GM23338 (cell line): ENCODE measurements at regions not wholly inside any gene's neighbourhood (a gene's known extent, or its start where the extent isn't known, plus 50 kb on each side); places are given as distances from the start of the nearest gene placed in this dataset.

Source experiments
- ATAC-seq: fragments of 200-7000 bp; cut with Tn5 transposase; 3 replicates; pipeline ENCODE4 v1.9.1; 2020
- DNase-seq: peaks from one replicate; pipeline ENCODE4 v3.0.0-alpha.2; 2015; ENCODE audit warnings: low spot score
- H2AFZ ChIP-seq: fragments of 200-600 bp; sonication (generic); 2 replicates; pipeline ENCODE4 v1.8.0; 2016; ENCODE audit warnings: antibody characterized with exemption, mild to moderate bottlenecking, moderate library complexity
- H3F3A ChIP-seq: fragments of 200-600 bp; sonication (generic); replicated peaks from 2 replicates; pipeline ENCODE4 v1.8.0; 2017; ENCODE audit warnings: antibody characterized with exemption, mixed run types, low read depth
- H3K27ac ChIP-seq: fragments of 200-600 bp; sonication (generic); 2 replicates; pipeline ENCODE4 v1.6.1; 2016; ENCODE audit warnings: low read depth
- H3K27me3 ChIP-seq: fragments of 200-600 bp; sonication (generic); 2 replicates; pipeline ENCODE4 v1.8.0; 2016; ENCODE audit warnings: mild to moderate bottlenecking, mixed run types, moderate library complexity; ENCODE audit not compliant: insufficient read depth
- H3K36me3 ChIP-seq: fragments of 200-600 bp; sonication (generic); 2 replicates; pipeline ENCODE4 v1.8.0; 2016; ENCODE audit warnings: mild to moderate bottlenecking; ENCODE audit not compliant: insufficient read depth
- H3K4me1 ChIP-seq: fragments of 200-600 bp; sonication (generic); 2 replicates; pipeline ENCODE4 v1.8.0; 2016; ENCODE audit warnings: mild to moderate bottlenecking, moderate library complexity; ENCODE audit not compliant: insufficient read depth
- H3K4me2 ChIP-seq: fragments of 200-600 bp; sonication (generic); 2 replicates; pipeline ENCODE4 v1.7.1; 2017; ENCODE audit warnings: mixed run types
- H3K4me3 ChIP-seq: fragments of 200-600 bp; sonication (generic); 2 replicates; pipeline ENCODE4 v1.6.1; 2016; ENCODE audit warnings: mixed run types
- H3K79me2 ChIP-seq: fragments of 200-600 bp; sonication (generic); replicated peaks from 2 replicates; pipeline ENCODE4 v1.8.0; 2017; ENCODE audit warnings: mild to moderate bottlenecking; ENCODE audit not compliant: insufficient read depth
- H3K9me2 ChIP-seq: fragments of 200-600 bp; sonication (generic); 2 replicates; pipeline ENCODE4 v1.8.0; 2017; ENCODE audit not compliant: insufficient read depth
- H4K20me1 ChIP-seq: fragments of 200-600 bp; sonication (generic); replicated peaks from 2 replicates; pipeline ENCODE4 v1.8.0; 2017; ENCODE audit warnings: mild to moderate bottlenecking; ENCODE audit not compliant: insufficient read depth
- H3K27ac Mint-ChIP-seq: 2 replicates; pipeline ENCODE4 v1.8.0; 2020; ENCODE audit warnings: inconsistent platforms, mild to moderate bottlenecking, moderate library complexity, mixed read lengths
- H3K27me3 Mint-ChIP-seq: 3 replicates; pipeline ENCODE4 v1.8.0; 2022; ENCODE audit warnings: low read depth, mild to moderate bottlenecking, moderate library complexity, mixed read lengths, inconsistent platforms; ENCODE audit not compliant: insufficient read depth, poor library complexity
- H3K36me3 Mint-ChIP-seq: 3 replicates; pipeline ENCODE4 v1.8.0; 2021; ENCODE audit warnings: low read depth, mild to moderate bottlenecking, inconsistent platforms, moderate library complexity, mixed read lengths
- H3K4me1 Mint-ChIP-seq: 3 replicates; pipeline ENCODE4 v1.8.0; 2020; ENCODE audit warnings: mild to moderate bottlenecking, inconsistent platforms, mixed read lengths
- H3K4me3 Mint-ChIP-seq: 3 replicates; pipeline ENCODE4 v1.8.0; 2021; ENCODE audit warnings: moderate library complexity, mild to moderate bottlenecking, inconsistent platforms, mixed read lengths
- H3K9me3 Mint-ChIP-seq: 3 replicates; pipeline ENCODE4 v1.8.0; 2020; ENCODE audit warnings: moderate library complexity, mild to moderate bottlenecking, inconsistent platforms, mixed read lengths
- CREB1 ChIP-seq: fragments of 250-450 bp; sonication (Bioruptor Pico); IDR thresholded peaks from 2 replicates; pipeline ENCODE4 v1.5.0; 2020; ENCODE audit warnings: low read depth, mild to moderate bottlenecking, moderate library complexity
- EZH2 ChIP-seq: fragments of 200-600 bp; sonication (generic); IDR thresholded peaks from one replicate; pipeline ENCODE4 v1.8.0; 2017; ENCODE audit warnings: antibody characterized with exemption, mild to moderate bottlenecking, low read depth; ENCODE audit not compliant: unreplicated experiment
- EZH2phosphoT487 ChIP-seq: fragments of 200-600 bp; sonication (generic); IDR thresholded peaks from one replicate; pipeline ENCODE4 v1.8.1; 2018; ENCODE audit warnings: antibody characterized with exemption; ENCODE audit not compliant: unreplicated experiment
- JUNB ChIP-seq: IDR thresholded peaks from one replicate; pipeline ENCODE4 v1.6.1; 2016; ENCODE audit warnings: antibody characterized with exemption; ENCODE audit not compliant: unreplicated experiment
- NANOG ChIP-seq: IDR thresholded peaks from 2 replicates; pipeline ENCODE4 v1.6.1; 2016; ENCODE audit warnings: antibody characterized with exemption, borderline replicate concordance
- POLR2AphosphoS5 ChIP-seq: IDR thresholded peaks from 2 replicates; pipeline ENCODE4 v1.6.1; 2016; ENCODE audit warnings: antibody characterized with exemption, low read depth
- STAT1 ChIP-seq: IDR thresholded peaks from one replicate; pipeline ENCODE4 v1.6.1; 2016; ENCODE audit warnings: antibody characterized with exemption; ENCODE audit not compliant: unreplicated experiment
- ZNF114 ChIP-seq: fragments of 250-450 bp; sonication (Bioruptor Pico); IDR thresholded peaks from 2 replicates; pipeline ENCODE4 v1.5.0; 2020; ENCODE audit warnings: mild to moderate bottlenecking, moderate library complexity
- ZNF331 ChIP-seq: fragments of 250-450 bp; sonication (Bioruptor Pico); IDR thresholded peaks from 2 replicates; pipeline ENCODE4 v1.5.0; 2020; ENCODE audit warnings: low read depth, mild to moderate bottlenecking, moderate library complexity
- TF ChIP-seq, protein P1 (sequence below), 2 experiments: fragments of 200-600 bp in 1 of 2; sonication (generic) in 1 of 2; conservative IDR thresholded peaks; 2 replicates each; pipeline versions ENCODE4 v1.5.1 to v1.6.1; 2016 to 2017; ENCODE audit warnings: antibody characterized with exemption in 2 of 2, low read depth in 2 of 2, mild to moderate bottlenecking in 2 of 2, moderate library complexity in 1 of 2
- TF ChIP-seq, protein P2 (sequence below): IDR thresholded peaks from 2 replicates; pipeline ENCODE4 v1.6.1; 2016; ENCODE audit warnings: antibody characterized with exemption
- TF ChIP-seq, protein P3 (sequence below): fragments of 250-450 bp; sonication (Bioruptor Pico); IDR thresholded peaks from 2 replicates; pipeline ENCODE4 v1.5.0; 2020; ENCODE audit warnings: mild to moderate bottlenecking, moderate library complexity
- TF ChIP-seq, protein P4 (sequence below): IDR thresholded peaks from one replicate; pipeline ENCODE4 v1.6.1; 2018; ENCODE audit warnings: antibody characterized with exemption; ENCODE audit not compliant: unreplicated experiment

DNA sequence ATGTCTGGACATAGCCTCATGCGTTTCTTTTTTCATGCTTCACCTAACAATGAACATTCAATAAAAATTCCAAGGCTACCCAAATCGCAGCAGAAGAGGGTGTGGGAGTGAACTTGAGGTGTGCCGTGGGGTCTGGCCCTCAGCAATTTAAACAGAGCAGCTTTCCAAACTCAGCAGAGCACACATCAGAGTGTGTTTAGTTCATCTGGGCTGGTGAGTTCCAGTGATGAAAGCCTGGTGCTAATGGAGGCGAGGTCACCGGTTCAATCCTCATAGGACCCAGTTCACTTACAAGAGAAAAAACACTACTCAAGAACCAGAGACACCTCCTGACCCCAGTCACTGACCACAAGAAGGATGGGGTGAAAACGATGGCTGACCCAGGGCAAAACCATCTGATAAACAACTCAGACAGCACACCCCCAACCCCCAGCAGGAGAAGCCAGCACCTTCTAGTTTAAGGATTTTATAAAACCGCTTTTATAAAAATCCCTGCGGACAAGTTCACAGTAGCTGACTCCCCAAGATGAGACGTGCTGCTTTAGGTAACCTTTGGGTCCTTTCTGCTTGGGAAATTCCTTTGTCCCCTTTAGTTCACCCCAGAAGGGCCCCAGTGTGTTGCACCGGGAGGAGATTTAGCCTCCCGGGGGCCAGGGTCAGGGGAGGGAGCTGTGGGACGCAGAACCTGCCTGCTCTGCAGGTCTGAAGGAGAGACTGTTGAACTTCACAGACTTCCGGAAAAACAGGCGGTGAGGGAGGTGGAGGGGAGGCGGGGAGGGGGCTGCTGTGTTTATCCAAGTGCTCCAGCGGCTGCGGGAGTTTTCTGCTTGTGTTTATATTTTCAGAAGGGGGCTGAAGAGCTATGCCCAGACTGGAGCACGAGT lies 152.7 kb upstream of the SOX11 start:
- Histone ChIP-seq H3K4me1 (0 out of 2 replicates have a peak, but pooled peaks cover 3% of the 10 kb centered on the region), H3K79me2 (no peaks in the 10 kb centered on the region), H3K36me3 (0 out of 2 replicates have a peak, but pooled peaks cover 7% of the 10 kb centered on the region), H3F3A (no peaks in the 10 kb centered on the region), H3K27me3 (no peaks in the 10 kb centered on the region), H2AFZ (peak overlapping the region; percentile 63), H3K4me2 (peak overlapping the region; percentile 64), H3K27ac (no peak overlapping the region), H3K9me2 (0 out of 2 replicates have a peak, but pooled peaks cover 3% of the 10 kb centered on the region), H3K4me3 (no peak overlapping the region), H4K20me1 (no peaks in the 10 kb centered on the region)
- peaks cover 22% of the 10 kb centered on the region for H3K36me3 Mint-ChIP-seq
- no peak for TF ChIP-seq ZNF114
- TF ChIP-seq, protein P1, sequence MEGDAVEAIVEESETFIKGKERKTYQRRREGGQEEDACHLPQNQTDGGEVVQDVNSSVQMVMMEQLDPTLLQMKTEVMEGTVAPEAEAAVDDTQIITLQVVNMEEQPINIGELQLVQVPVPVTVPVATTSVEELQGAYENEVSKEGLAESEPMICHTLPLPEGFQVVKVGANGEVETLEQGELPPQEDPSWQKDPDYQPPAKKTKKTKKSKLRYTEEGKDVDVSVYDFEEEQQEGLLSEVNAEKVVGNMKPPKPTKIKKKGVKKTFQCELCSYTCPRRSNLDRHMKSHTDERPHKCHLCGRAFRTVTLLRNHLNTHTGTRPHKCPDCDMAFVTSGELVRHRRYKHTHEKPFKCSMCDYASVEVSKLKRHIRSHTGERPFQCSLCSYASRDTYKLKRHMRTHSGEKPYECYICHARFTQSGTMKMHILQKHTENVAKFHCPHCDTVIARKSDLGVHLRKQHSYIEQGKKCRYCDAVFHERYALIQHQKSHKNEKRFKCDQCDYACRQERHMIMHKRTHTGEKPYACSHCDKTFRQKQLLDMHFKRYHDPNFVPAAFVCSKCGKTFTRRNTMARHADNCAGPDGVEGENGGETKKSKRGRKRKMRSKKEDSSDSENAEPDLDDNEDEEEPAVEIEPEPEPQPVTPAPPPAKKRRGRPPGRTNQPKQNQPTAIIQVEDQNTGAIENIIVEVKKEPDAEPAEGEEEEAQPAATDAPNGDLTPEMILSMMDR (conservative IDR thresholded peaks at IDR 0.05; ENCODE audit: low read depth in 2 of 2): no peak
- TF ChIP-seq STAT1: no peak
- no peak for TF ChIP-seq POLR2AphosphoS5
- no peak for TF ChIP-seq JUNB
- TF ChIP-seq, protein P2, sequence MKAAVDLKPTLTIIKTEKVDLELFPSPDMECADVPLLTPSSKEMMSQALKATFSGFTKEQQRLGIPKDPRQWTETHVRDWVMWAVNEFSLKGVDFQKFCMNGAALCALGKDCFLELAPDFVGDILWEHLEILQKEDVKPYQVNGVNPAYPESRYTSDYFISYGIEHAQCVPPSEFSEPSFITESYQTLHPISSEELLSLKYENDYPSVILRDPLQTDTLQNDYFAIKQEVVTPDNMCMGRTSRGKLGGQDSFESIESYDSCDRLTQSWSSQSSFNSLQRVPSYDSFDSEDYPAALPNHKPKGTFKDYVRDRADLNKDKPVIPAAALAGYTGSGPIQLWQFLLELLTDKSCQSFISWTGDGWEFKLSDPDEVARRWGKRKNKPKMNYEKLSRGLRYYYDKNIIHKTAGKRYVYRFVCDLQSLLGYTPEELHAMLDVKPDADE: no peak
- TF ChIP-seq, protein P3, sequence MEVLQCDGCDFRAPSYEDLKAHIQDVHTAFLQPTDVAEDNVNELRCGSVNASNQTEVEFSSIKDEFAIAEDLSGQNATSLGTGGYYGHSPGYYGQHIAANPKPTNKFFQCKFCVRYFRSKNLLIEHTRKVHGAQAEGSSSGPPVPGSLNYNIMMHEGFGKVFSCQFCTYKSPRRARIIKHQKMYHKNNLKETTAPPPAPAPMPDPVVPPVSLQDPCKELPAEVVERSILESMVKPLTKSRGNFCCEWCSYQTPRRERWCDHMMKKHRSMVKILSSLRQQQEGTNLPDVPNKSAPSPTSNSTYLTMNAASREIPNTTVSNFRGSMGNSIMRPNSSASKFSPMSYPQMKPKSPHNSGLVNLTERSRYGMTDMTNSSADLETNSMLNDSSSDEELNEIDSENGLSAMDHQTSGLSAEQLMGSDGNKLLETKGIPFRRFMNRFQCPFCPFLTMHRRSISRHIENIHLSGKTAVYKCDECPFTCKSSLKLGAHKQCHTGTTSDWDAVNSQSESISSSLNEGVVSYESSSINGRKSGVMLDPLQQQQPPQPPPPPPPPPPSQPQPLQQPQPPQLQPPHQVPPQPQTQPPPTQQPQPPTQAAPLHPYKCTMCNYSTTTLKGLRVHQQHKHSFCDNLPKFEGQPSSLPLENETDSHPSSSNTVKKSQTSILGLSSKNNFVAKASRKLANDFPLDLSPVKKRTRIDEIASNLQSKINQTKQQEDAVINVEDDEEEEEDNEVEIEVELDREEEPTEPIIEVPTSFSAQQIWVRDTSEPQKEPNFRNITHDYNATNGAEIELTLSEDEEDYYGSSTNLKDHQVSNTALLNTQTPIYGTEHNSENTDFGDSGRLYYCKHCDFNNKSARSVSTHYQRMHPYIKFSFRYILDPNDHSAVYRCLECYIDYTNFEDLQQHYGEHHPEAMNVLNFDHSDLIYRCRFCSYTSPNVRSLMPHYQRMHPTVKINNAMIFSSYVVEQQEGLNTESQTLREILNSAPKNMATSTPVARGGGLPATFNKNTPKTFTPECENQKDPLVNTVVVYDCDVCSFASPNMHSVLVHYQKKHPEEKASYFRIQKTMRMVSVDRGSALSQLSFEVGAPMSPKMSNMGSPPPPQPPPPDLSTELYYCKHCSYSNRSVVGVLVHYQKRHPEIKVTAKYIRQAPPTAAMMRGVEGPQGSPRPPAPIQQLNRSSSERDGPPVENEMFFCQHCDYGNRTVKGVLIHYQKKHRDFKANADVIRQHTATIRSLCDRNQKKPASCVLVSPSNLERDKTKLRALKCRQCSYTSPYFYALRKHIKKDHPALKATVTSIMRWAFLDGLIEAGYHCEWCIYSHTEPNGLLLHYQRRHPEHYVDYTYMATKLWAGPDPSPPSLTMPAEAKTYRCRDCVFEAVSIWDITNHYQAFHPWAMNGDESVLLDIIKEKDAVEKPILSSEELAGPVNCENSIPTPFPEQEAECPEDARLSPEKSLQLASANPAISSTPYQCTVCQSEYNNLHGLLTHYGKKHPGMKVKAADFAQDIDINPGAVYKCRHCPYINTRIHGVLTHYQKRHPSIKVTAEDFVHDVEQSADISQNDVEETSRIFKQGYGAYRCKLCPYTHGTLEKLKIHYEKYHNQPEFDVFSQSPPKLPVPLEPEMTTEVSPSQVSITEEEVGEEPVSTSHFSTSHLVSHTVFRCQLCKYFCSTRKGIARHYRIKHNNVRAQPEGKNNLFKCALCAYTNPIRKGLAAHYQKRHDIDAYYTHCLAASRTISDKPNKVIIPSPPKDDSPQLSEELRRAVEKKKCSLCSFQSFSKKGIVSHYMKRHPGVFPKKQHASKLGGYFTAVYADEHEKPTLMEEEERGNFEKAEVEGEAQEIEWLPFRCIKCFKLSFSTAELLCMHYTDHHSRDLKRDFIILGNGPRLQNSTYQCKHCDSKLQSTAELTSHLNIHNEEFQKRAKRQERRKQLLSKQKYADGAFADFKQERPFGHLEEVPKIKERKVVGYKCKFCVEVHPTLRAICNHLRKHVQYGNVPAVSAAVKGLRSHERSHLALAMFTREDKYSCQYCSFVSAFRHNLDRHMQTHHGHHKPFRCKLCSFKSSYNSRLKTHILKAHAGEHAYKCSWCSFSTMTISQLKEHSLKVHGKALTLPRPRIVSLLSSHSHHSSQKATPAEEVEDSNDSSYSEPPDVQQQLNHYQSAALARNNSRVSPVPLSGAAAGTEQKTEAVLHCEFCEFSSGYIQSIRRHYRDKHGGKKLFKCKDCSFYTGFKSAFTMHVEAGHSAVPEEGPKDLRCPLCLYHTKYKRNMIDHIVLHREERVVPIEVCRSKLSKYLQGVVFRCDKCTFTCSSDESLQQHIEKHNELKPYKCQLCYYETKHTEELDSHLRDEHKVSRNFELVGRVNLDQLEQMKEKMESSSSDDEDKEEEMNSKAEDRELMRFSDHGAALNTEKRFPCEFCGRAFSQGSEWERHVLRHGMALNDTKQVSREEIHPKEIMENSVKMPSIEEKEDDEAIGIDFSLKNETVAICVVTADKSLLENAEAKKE (CRISPR knock-in tag): no peak
- no peak for TF ChIP-seq ZNF331 (CRISPR knock-in tag)
- TF ChIP-seq EZH2: no peak
- no peak for TF ChIP-seq EZH2phosphoT487
- TF ChIP-seq, protein P4, sequence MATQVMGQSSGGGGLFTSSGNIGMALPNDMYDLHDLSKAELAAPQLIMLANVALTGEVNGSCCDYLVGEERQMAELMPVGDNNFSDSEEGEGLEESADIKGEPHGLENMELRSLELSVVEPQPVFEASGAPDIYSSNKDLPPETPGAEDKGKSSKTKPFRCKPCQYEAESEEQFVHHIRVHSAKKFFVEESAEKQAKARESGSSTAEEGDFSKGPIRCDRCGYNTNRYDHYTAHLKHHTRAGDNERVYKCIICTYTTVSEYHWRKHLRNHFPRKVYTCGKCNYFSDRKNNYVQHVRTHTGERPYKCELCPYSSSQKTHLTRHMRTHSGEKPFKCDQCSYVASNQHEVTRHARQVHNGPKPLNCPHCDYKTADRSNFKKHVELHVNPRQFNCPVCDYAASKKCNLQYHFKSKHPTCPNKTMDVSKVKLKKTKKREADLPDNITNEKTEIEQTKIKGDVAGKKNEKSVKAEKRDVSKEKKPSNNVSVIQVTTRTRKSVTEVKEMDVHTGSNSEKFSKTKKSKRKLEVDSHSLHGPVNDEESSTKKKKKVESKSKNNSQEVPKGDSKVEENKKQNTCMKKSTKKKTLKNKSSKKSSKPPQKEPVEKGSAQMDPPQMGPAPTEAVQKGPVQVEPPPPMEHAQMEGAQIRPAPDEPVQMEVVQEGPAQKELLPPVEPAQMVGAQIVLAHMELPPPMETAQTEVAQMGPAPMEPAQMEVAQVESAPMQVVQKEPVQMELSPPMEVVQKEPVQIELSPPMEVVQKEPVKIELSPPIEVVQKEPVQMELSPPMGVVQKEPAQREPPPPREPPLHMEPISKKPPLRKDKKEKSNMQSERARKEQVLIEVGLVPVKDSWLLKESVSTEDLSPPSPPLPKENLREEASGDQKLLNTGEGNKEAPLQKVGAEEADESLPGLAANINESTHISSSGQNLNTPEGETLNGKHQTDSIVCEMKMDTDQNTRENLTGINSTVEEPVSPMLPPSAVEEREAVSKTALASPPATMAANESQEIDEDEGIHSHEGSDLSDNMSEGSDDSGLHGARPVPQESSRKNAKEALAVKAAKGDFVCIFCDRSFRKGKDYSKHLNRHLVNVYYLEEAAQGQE: no peak
- no peak for TF ChIP-seq NANOG
- TF ChIP-seq CREB1 (CRISPR knock-in tag): no peak
- H3K27me3 Mint-ChIP-seq: peaks cover 7% of the 10 kb centered on the region
- DNase-seq: peak; percentile 28
- H3K4me1 Mint-ChIP-seq: peaks cover 4% of the 10 kb centered on the region; the same call in 2 of the 3 replicates
- peak; percentile 70 for ATAC-seq
- no peak overlapping the region for H3K27ac Mint-ChIP-seq
- H3K9me3 Mint-ChIP-seq: peaks cover 74% of the 10 kb centered on the region
- H3K4me3 Mint-ChIP-seq: no peak overlapping the region
